ENCODE measurements at regions not wholly inside any gene's neighbourhood (a gene's known extent, or its start where the extent isn't known, plus 50 kb on each side); places are given as distances from the start of the nearest gene placed in this dataset.

DNA sequence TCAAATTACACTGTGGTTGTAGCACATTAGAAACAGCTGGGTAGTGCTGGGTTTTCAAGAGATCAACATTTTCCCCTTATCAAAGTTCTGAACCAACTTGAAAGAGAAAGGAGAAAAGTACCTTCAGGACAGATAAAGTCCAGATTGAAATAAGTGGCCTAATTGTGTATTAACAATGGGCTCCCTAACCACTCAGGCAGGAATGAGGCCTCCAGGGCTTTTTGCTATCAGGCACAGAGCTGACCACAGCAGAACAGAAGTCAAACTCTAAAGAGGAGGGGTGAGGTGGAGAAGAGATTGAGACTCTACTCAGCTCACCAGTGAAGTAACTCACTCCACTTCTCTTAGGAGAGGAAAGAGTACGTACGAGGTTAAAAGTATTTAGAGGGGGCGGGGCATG is 394.1 kb upstream of the PHF14 start:
- no peak for TF ChIP-seq TCF7L2 (IDR thresholded peaks at IDR 0.05; ENCODE audit: borderline replicate concordance, extremely low read depth, insufficient read depth, insufficient read length)
- TF ChIP-seq, protein P1, sequence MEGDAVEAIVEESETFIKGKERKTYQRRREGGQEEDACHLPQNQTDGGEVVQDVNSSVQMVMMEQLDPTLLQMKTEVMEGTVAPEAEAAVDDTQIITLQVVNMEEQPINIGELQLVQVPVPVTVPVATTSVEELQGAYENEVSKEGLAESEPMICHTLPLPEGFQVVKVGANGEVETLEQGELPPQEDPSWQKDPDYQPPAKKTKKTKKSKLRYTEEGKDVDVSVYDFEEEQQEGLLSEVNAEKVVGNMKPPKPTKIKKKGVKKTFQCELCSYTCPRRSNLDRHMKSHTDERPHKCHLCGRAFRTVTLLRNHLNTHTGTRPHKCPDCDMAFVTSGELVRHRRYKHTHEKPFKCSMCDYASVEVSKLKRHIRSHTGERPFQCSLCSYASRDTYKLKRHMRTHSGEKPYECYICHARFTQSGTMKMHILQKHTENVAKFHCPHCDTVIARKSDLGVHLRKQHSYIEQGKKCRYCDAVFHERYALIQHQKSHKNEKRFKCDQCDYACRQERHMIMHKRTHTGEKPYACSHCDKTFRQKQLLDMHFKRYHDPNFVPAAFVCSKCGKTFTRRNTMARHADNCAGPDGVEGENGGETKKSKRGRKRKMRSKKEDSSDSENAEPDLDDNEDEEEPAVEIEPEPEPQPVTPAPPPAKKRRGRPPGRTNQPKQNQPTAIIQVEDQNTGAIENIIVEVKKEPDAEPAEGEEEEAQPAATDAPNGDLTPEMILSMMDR (IDR thresholded peaks at IDR 0.05 in 2 of 3, conservative IDR thresholded peaks at IDR 0.05 in 1 of 3; ENCODE audit: borderline replicate concordance in 1 of 3, insufficient read depth in 1 of 3, low read depth in 2 of 3, low read length in 2 of 3), result no peak
- TF ChIP-seq EZH2phosphoT487 (IDR thresholded peaks at IDR 0.05; ENCODE audit: borderline replicate concordance), result no peak
- TF ChIP-seq POLR2AphosphoS5 (IDR thresholded peaks at IDR 0.05; ENCODE audit: low read depth, low read length), result no peak
- no peak for TF ChIP-seq YY1 (IDR thresholded peaks at IDR 0.05; ENCODE audit: extremely low read depth, insufficient replicate concordance, low read depth, low read length)
- no peak for TF ChIP-seq EZH2 (IDR thresholded peaks at IDR 0.05)
- no peak for TF ChIP-seq RAD21 (IDR thresholded peaks at IDR 0.05; ENCODE audit: low read depth)
